ENCODE measurements at regions not wholly inside any gene's neighbourhood (a gene's known extent, or its start where the extent isn't known, plus 50 kb on each side); places are given as distances from the start of the nearest gene placed in this dataset.

- TF ChIP-seq CTCF (IDR thresholded peaks at IDR 0.05) (no peak), POLR2A (IDR thresholded peaks at IDR 0.05) (no peak)
These were observed 91.1 kb upstream of the SKOR2 start for GRCh38 chr18:47342566-47342965.

Data from right lobe of liver (tissue), 4 donors.